GM21526 (cell line): ENCODE measurements at regions not wholly inside any gene's neighbourhood (a gene's known extent, or its start where the extent isn't known, plus 50 kb on each side); places are given as distances from the start of the nearest gene placed in this dataset.

Source experiments
- ATAC-seq: cut with Tn5 transposase; IDR thresholded peaks from one replicate; pipeline ENCODE4 v1.9.1; 2021; ENCODE audit warnings: moderate library complexity; ENCODE audit not compliant: unreplicated experiment, low FRiP score

DNA sequence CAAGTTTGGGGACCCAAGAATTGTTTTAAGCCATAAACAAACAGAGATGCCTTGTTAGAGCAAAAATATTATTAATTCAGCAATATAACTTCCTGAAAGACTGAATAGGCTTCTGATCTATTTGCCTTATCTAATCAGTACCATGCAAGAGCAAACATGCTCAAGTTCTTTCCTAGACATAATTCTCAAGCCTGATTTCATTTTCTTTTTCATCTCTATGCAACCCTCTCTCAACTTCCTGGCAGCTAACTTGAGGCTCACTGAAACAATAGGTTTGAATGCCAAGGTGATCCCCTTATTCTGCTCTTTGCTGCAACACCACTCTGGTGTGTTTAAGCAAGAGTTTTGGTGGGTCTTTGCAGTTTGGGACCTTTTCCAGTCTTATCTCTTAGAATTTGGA is 230.9 kb upstream of the CD96 start:
- no peak for ATAC-seq

DNA sequence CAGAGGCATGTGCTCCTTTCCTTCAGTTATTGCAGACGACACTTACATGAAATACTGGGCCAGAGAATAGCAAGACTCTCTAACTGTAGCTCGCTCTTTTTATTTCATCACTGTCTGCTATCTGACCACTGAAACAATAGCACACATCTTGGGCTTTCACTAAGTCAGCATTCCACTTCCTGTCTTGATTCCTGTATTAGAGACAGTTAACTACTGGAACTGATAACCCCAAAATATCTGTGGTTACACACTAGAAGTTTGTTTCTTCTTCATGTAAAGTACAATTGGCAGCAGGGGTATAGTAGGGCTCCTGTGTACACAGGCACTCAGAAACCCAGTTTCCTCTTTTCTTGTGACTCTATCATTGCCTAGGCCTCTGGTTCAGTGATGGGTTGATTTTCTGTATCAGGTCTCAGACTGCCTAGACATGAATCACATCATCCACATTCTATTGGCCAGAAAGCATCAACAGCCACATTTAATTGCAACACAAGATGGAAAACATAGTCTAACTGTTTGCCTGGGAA is 230.2 kb upstream of the CD96 start:
- peak; percentile 91 for ATAC-seq

DNA sequence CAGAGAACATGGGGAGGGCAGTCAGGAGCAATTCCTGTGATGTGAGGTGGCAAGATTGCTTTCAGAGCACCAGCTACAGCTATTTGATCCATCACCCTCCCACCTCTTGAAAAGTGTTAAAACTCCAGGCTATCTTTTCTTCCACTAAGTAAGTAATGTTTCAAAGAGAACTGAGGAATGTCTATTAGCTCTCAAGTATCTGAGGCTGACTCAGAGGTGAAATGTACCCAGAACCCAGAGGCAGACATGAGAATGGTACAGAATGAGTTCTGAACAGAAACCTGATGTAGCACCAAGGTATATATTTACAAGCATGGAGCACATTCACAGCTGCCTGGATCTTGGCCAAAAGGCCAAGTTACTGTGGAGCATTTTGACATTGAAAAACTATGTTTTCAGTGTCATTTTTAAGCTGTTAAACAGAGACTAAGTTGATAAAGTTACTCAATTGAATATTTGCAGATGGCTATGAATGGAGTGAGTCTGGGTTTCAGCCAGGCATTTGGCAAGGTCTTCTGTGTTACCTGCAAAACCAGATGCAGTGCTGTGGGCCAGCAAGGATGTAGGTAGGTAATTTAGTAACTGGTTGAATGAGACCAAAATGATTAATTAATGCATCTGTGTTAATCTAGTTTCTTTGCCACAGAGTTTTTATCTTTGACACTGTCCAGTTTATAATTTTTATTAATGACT is 227.7 kb upstream of the CD96 start:
- ATAC-seq: no peak

DNA sequence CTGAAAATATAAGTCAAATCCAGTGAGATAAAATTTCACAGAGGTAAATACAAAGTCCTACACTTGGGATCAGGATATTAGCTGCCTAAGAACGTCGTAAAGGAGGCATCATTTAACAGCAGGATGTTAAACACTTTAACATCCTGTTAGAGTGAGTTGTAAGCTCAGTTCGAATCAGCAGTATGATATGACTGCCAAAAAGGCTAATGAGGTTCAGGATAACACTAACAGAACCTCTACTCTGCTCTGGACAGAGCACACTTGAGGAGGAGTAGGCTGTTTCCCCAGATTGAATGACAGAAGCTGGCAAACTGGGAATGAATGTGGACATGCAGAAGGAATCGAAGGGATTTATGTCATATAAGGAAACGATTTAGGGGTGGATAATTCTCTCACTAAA is 227.1 kb upstream of the CD96 start:
- no peak for ATAC-seq

DNA sequence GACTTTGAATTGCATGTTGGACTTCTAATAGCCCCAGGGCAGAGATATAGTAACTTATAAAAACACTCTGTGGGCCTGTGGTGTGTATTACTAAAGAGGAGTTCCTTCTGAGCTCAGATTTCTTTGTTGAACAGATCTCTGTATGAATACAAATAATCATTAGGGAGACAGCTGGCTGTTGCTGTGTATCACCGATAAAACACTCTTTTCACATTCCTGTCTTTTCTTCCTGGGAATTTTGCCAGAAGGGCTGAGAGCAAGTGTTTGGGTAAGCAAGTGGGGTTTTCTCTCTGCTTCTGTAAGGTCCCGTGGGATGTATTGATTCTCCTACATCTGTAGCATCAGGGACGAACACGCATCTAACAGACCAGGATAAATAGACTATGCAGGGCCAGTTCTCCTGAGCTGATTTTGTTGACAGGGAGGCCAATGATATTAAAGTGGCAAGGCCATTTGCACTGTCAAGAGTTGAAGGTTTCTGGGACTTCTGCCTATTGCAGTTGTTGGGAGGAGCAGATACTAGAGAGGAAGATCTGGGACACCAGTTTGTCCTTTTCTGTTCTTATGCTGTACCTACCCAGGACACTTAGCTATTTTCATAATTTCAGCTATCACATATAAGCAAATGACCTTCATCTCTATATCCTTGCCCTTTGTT is 225.9 kb upstream of the CD96 start:
- ATAC-seq: no peak

DNA sequence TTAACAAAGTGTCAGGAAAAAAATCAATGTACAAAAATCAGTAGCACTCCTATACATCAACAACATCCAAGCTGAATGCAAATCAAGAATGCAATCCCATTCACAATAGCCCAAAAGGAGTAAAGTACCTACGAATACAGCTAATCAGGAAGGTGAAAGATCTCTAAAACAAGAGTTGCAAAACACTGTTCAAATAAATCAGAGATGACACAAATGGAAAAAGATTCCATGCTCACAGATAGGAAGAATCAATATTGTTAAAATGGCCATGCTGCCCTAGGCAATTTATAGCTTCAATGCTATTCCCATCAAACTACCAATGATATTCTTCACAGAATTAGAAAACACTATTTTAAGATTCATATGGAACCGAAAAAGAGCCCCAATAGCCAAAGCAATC is 223.7 kb upstream of the CD96 start:
- ATAC-seq: no peak

DNA sequence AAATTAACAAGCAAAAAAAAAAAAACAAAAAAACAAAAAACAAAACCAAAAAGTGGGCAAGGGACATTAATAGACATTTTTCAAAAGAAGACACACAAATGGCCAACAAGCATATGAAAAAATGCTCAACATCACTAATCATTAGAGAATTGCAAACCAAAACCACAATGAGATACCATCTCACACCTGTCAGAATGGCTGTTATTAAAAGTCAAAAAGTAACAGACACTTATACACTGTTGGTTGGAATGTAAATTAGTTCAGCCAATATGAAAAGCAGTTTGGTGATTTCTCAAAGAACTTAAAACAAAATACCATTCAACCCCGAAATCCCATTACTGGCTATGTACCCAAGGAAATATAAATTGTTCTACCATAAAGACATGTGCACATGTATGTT is 222.4 kb upstream of the CD96 start:
- ATAC-seq: no peak

DNA sequence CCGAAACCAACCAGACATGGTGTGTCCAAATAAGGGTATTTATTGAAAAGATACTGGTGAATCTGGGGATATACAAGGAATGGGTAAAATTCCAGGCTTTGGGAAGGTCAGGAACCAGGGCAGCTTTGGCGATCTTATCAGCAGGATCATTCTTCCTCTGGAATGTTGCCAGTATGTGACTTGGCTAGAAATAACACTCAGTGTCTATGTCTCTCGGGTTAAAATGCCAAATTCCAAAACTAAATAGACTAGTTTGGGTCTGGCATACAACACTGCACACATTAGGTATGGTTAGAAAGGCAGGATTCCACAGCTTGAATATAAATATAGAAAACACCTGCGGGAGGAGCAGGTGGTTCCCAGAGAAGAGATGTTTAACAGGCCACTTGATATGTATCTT is 220.2 kb upstream of the CD96 start:
- ATAC-seq: no peak

DNA sequence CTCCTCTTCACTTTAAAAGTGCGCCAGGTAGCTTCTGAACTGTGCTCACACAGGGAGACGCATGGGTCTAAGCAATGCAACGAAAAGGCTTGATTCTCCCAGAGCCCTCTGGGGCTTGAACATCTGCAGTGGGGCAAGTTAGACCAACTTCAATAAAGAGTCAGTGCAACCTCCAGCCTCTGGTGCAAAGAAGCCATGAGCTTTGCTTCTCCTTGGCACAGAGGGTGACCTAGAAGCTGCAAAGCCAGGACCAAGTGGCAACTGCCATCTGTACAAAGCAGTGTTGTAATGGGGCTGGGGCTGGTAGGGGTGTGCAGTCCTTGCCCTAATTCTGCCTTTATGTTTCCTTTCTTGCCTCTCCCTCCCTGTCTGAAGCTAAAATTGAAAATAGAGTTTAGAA is 219.0 kb upstream of the CD96 start:
- ATAC-seq: no peak

DNA sequence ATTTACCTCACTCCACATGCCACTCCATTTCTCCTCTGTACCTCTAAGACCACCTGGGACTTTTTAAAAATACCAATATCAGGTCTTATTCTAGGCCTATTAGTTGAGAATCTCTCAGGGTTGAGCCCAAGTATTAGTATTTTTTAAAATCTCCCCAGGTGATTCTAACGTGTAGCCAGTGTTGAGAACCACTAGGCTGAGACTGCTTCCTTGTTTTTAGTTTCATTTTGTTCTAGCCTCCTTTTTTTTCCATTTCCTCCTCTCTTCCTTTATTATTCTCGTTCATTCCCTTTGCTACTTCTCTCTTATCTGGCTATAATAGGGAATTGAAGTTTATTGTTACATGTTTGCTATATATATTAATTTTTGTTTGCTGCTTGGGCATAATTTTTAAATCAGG is 217.8 kb upstream of the CD96 start:
- ATAC-seq: no peak

DNA sequence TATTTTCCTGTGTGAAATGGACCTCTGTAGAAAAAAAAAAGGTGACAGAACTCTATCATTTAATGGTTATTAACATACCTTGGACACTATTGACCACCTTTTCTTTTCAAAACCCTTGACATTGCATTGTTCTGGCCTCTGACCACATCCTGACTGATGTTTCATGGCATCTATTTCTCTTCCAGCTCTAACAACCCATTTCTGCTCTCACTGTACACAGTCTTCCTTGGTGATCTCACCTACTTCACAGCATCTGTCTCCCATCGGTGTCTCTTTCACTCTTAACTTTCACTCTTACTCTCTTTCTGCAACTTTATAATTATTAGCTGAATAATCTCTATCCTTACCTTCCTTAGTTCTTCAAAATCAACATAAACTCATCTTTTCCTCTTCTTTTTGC is 217.4 kb upstream of the CD96 start:
- ATAC-seq: peak; percentile 64

DNA sequence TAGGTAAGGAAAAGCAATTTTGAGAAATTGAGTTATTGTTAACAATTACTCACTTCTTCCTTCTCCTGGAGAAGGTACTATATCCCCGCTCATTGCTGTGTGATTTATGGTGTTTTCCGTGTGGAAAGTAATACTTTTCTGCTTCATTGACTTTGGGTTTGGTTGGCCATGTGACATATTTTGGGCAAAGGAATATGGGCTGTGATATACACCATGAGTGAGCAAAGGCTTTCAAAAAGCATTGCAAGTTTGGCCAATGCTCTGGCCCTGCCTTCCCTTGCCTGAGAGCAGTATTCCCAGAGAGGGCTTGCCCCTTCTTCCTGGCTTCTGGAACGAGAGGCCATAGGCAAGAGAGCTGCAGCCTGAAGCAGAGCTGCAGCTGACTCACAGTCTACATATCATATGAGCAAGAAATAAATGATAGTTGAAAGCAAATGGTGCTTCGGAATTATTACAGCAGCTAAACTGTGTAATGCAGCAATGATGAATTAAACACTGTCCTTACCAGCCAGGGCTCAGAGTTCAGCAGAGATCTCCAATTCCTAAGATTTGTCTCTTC is 216.8 kb upstream of the CD96 start:
- ATAC-seq: no peak

DNA sequence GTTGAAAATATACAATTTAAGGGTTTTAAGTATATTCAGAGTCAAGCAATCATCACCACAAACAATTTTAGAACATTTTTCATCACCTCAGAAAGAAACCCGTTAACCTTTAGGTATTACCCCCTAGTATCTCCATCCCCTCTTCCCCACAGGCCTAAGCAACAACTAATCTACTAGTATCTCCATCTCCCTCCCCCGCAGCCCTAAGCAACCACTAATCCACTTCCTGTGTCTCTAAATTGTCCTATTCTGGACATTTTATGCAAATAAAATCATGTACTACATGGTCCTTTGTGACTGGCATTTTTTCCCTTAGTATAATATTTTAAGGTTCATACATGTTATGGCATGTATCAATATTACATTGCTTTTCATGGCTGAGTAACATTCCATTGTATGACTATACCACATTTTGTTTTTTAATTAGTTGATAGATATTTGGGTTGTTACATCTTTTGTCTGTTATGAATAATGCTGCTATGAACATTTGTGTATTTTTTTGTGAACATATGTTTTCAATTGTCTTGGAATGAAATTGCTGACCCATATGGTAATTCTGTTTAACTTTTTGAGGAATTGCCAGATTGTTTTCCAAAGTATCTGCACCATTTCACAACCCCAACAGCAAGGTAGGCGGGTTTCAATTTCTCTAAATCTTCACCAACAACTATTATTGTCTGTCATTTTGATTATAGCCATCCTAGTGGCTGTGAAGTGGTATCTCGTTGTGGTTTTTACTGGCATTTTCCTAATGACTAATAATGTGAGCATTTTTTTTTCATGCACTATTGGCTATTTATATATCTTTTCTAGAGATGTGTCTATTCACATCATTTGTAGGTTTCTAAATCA is 215.6 kb upstream of the CD96 start:
- ATAC-seq: peak; percentile 50

DNA sequence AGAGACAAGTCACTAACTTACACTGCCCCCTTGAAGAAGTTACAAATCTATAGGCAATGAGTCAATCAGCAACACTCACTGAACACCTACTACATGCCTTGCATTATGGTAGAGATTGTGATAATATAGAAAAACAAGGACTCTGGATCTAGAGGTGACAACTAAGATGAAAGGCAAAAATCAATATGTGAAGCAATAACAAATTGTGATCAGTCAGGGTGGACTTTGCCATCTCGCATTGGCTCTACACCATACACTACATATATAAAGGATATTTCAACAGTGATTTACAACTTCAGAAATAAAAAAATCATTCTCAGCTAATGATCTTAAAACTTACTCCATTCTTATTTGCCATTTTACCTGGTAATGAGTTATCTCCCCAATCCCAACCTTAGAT is 210.7 kb upstream of the CD96 start:
- ATAC-seq: no peak

DNA sequence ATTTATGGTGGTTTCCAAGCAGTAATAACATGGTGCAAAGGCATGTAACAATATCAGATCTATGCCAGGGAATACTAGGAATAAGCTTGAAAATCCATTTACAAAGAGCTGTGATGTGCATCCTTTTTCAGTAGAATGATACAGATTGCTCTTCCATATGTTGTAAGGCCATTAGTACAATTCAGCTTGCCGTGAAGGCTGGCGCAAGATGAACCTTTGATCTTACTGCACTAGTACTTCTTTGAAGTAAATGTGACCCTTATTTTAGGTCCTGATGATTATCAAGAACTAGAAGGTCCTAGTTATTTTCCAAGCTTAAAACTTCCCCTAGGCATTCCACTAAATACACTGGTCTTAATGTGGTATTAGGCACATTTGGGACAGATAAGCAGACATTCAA is 210.1 kb upstream of the CD96 start:
- ATAC-seq: no peak

DNA sequence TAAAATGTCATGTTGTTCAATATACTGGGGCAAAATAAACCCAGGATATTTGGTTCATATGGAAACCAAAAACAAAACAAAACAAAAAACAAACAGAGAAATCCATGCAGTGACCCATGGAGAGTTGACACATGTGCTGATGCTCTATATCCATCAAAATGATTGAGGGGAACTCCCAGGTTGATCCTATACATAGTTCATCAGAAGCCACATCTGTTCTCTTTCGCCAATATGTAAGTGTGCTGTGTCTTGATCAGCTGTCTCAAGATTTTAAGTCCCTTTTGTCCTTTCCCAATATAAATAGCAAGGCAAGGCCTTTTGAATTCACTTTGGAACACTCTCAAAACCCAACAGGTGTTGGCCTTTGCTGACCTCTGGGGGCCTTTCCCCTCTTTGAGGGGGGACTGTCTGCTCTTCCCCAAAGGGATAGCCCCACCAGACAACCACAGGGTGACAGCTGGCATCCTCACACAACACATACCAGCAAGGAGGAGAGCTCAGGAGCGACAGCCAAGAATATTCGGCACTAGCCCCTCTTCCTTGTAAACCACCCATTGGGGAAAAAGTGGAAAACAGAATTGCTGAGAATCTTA is 209.4 kb upstream of the CD96 start:
- ATAC-seq: no peak

DNA sequence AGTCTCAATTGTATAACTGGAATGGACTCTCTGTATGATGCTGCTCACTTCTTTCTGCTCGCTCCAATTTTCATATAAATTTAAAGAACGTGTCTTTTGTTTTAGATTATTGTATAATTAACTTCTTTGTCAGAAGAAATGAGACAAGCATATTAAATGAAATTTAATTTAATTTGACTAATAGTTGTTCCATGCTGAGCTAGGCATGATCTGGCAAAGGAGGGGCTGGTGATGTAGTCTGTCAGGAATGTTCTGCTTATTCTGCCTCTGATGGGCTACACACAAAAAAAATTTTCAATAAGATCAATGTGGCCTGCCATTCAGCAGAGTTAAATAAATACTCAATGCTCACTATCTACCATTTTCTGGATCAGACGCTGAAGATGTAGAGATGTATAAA is 208.4 kb upstream of the CD96 start:
- ATAC-seq: no peak

DNA sequence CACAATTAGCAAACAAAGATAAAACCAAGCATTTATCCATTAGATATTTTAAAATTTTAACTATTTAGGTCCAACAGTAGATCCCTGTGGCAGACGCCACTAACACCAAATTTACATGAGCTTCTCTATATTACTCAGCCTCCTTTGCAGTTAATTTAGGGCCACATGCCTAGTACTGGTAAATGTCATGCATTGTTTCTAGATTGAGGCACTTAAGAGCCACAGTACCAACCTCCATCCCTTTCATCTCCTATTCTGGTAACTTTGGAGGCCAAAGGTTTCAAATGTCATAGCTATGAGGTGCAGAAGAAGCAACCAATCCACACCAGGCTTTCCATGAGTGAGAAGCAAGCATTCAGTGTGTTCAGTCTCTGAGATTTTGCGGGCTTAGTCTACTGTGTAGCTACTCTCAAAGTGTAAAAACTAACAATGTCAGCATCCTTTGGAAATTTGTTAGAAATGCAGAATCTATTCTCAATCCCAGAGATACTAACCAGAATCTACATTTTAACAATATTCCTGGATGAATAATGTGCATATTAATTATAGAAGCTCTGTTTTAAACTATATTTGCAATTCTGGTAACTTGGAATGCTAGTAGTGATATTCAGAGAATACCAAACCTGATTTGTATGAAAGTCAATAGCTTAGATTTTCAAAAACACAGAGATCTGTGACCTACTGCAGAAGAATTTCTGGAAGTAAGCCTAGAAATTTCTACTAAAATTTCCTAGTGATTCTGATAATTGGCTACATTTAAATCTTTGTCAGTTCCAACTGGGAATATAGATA is 206.3 kb upstream of the CD96 start:
- no peak for ATAC-seq

DNA sequence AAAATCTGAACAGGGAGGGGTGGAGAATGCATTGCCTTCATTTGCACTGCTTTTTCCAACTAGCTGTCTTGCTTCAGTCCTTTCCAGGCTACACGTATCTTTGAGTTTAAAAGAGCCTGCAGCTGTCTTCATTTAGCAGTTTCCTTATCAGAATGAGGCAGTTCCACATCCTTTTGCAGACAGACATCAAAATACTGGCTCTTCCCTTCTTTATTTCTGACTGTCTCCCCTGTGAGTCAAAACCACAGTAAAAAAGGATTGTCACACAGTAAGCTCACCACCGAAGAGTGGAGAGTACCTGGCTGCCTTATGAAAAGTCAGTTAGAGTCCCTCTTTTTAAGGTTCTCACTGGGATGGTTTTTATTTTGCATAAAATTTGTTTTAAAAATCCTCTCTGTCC is 205.5 kb upstream of the CD96 start:
- ATAC-seq: no peak
